Suprapubic skin (tissue), 4 donors: ENCODE measurements at regions not wholly inside any gene's neighbourhood (a gene's known extent, or its start where the extent isn't known, plus 50 kb on each side); places are given as distances from the start of the nearest gene placed in this dataset.

Experiments used
- CTCF ChIP-seq, 2 donors: fragments of 200-600 bp in 1 of 2; fragments of 450-650 bp in 1 of 2; sonication (generic) in 1 of 2; IDR thresholded peaks; one replicate each; pipeline ENCODE4 v1.5.1; 2016 to 2019; ENCODE audit warnings: antibody characterized with exemption in 2 of 2, mild to moderate bottlenecking in 1 of 2, moderate library complexity in 1 of 2
- EP300 ChIP-seq: sonication (generic); formaldehyde crosslinking; IDR thresholded peaks from one replicate; pipeline ENCODE4 v1.6.1; 2017; ENCODE audit warnings: antibody characterized with exemption
- POLR2A ChIP-seq, 2 donors: fragments of 450-650 bp; IDR thresholded peaks; one replicate each; pipeline ENCODE4 v1.6.1; 2017; ENCODE audit warnings: antibody characterized with exemption in 2 of 2, mild to moderate bottlenecking in 2 of 2, moderate library complexity in 2 of 2
- POLR2AphosphoS5 ChIP-seq, 3 donors: sonication (generic); formaldehyde crosslinking; IDR thresholded peaks; one replicate each; pipeline ENCODE4 v1.6.1; 2017; ENCODE audit warnings: antibody characterized with exemption in 3 of 3

- TF ChIP-seq POLR2AphosphoS5 (IDR thresholded peaks at IDR 0.05) (no peak), POLR2A (IDR thresholded peaks at IDR 0.05) (no peak), CTCF (IDR thresholded peaks at IDR 0.05) (no peak), EP300 (no peak)
These were observed 86.3 kb downstream of the KCNRG start for GRCh38 chr13:50101590-50101989.
